DOHH2 (cell line): ENCODE measurements at regions not wholly inside any gene's neighbourhood (a gene's known extent, or its start where the extent isn't known, plus 50 kb on each side); places are given as distances from the start of the nearest gene placed in this dataset.

Experiments
- H3F3A ChIP-seq: fragments of 200-600 bp; sonication (generic), shearing (Covaris generic); 2 replicates; pipeline ENCODE4 v1.6.0; 2016; ENCODE audit warnings: antibody characterized with exemption, mild to moderate bottlenecking; ENCODE audit not compliant: control insufficient read depth, insufficient read depth
- H3K27ac ChIP-seq: fragments of 200-600 bp; sonication (generic); 2 replicates; pipeline ENCODE4 v1.5.1; 2014; ENCODE audit warnings: low read depth, mild to moderate bottlenecking, low read length, moderate library complexity
- H3K27me3 ChIP-seq: fragments of 200-600 bp; sonication (generic); 2 replicates; pipeline ENCODE4 v1.6.1; 2014; ENCODE audit warnings: mild to moderate bottlenecking, low read length, mixed read lengths; ENCODE audit not compliant: control insufficient read depth
- H3K36me3 ChIP-seq: fragments of 200-600 bp; sonication (generic); 2 replicates; pipeline ENCODE4 v1.6.1; 2014; ENCODE audit warnings: mild to moderate bottlenecking, low read length, moderate library complexity, mixed read lengths; ENCODE audit not compliant: control insufficient read depth
- H3K4me1 ChIP-seq: fragments of 200-600 bp; sonication (generic); 2 replicates; pipeline ENCODE4 v1.6.1; 2014; ENCODE audit warnings: mild to moderate bottlenecking, low read length, mixed read lengths; ENCODE audit not compliant: control insufficient read depth
- H3K4me2 ChIP-seq: fragments of 200-600 bp; sonication (generic); 2 replicates; pipeline ENCODE4 v1.6.0; 2014; ENCODE audit warnings: mild to moderate bottlenecking, low read length, moderate library complexity
- H3K4me3 ChIP-seq: fragments of 200-600 bp; sonication (generic); 2 replicates; pipeline ENCODE4 v1.5.1; 2014; ENCODE audit warnings: mild to moderate bottlenecking, low read length, mixed read lengths
- H3K79me2 ChIP-seq: fragments of 200-600 bp; sonication (generic); 2 replicates; pipeline ENCODE4 v1.6.1; 2014; ENCODE audit warnings: mild to moderate bottlenecking, low read length, mixed read lengths; ENCODE audit not compliant: control insufficient read depth
- H3K9me2 ChIP-seq: fragments of 200-600 bp; sonication (generic); replicated peaks from 2 replicates; pipeline ENCODE4 v1.6.1; 2014; ENCODE audit warnings: mild to moderate bottlenecking, low read length, mixed read lengths; ENCODE audit not compliant: control insufficient read depth
- H3K9me3 ChIP-seq: fragments of 200-600 bp; sonication (generic); 2 replicates; pipeline ENCODE4 v1.6.1; 2014; ENCODE audit warnings: antibody characterized with exemption, low read length, mixed read lengths; ENCODE audit not compliant: control insufficient read depth, insufficient read depth
- H4K20me1 ChIP-seq: fragments of 200-600 bp; sonication (generic); 2 replicates; pipeline ENCODE4 v1.6.0; 2014; ENCODE audit warnings: low read depth, mild to moderate bottlenecking, antibody characterized with exemption, low read length, moderate library complexity; ENCODE audit not compliant: control insufficient read depth, insufficient read depth
- CTCF ChIP-seq: fragments of 200-600 bp; sonication (generic); IDR thresholded peaks from one replicate; pipeline ENCODE4 v1.5.1; 2014; ENCODE audit warnings: antibody characterized with exemption, mild to moderate bottlenecking, low read depth, low read length; ENCODE audit not compliant: poor library complexity, severe bottlenecking
- EZH2phosphoT487 ChIP-seq: fragments of 200-600 bp; sonication (generic); IDR thresholded peaks from 2 replicates; pipeline ENCODE4 v1.6.1; 2017; ENCODE audit warnings: borderline replicate concordance, mild to moderate bottlenecking, antibody characterized with exemption, low read length, moderate library complexity, mixed read lengths

GRCh38 chr17:22443061-22443460 lies 750.7 kb downstream of the KCNJ18 start:
- H3K9me2 ChIP-seq: no peaks in the 10 kb centered on the region
- H3K27ac ChIP-seq: no peak overlapping the region
- TF ChIP-seq CTCF: no peak
- H3K9me3 ChIP-seq: no peaks in the 10 kb centered on the region; the same call in 1 of the 2 replicates
- H3F3A ChIP-seq: no peaks in the 10 kb centered on the region
- H3K27me3 ChIP-seq: no peaks in the 10 kb centered on the region
- no peaks in the 10 kb centered on the region for H3K79me2 ChIP-seq
- no peaks in the 10 kb centered on the region for H3K36me3 ChIP-seq
- H3K4me1 ChIP-seq: no peaks in the 10 kb centered on the region
- no peaks in the 10 kb centered on the region for H4K20me1 ChIP-seq
- H3K4me3 ChIP-seq: no peak overlapping the region
- H3K4me2 ChIP-seq: no peak overlapping the region

GRCh38 chr17:22453181-22453580 lies 760.9 kb downstream of the KCNJ18 start:
- H3K27me3 ChIP-seq: no peaks in the 10 kb centered on the region
- no peak overlapping the region for H3K27ac ChIP-seq
- TF ChIP-seq CTCF (no peak), EZH2phosphoT487 (no peak)
- no peaks in the 10 kb centered on the region for H4K20me1 ChIP-seq
- no peaks in the 10 kb centered on the region for H3K79me2 ChIP-seq
- no peaks in the 10 kb centered on the region for H3K36me3 ChIP-seq
- H3F3A ChIP-seq: no peaks in the 10 kb centered on the region
- H3K9me3 ChIP-seq: peaks cover 10% of the 10 kb centered on the region; the same call in 1 of the 2 replicates
- H3K9me2 ChIP-seq: no peaks in the 10 kb centered on the region
- no peak overlapping the region for H3K4me3 ChIP-seq
- H3K4me1 ChIP-seq: no peaks in the 10 kb centered on the region
- H3K4me2 ChIP-seq: no peak overlapping the region

GRCh38 chr17:22454070-22454999 lies 762.0 kb downstream of the KCNJ18 start:
- H3K4me2 ChIP-seq: no peak overlapping the region
- TF ChIP-seq EZH2phosphoT487 (no peak), CTCF (no peak)
- no peak overlapping the region for H3K27ac ChIP-seq
- H4K20me1 ChIP-seq: no peaks in the 10 kb centered on the region
- H3K9me2 ChIP-seq: no peaks in the 10 kb centered on the region
- no peaks in the 10 kb centered on the region for H3K27me3 ChIP-seq
- H3K79me2 ChIP-seq: no peaks in the 10 kb centered on the region
- H3K4me1 ChIP-seq: no peaks in the 10 kb centered on the region
- H3F3A ChIP-seq: no peaks in the 10 kb centered on the region
- no peak overlapping the region for H3K4me3 ChIP-seq
- H3K36me3 ChIP-seq: no peaks in the 10 kb centered on the region
- peaks cover 10% of the 10 kb centered on the region; the same call in 1 of the 2 replicates for H3K9me3 ChIP-seq
